ENCODE measurements at regions not wholly inside any gene's neighbourhood (a gene's known extent, or its start where the extent isn't known, plus 50 kb on each side); places are given as distances from the start of the nearest gene placed in this dataset.

- DNase-seq (ENCODE audit: low read depth), result no peak
- in situ Hi-C loops (cut with HindIII; ENCODE audit: low pct_unique_long_range_greater_than_20kb, low sequenced_read_pairs), result no loop called here
Observed at GRCh38 chr18:76689646-76690264, 132.6 kb upstream of the ZNF236 start.

- DNase-seq (ENCODE audit: low read depth), result no peak
- in situ Hi-C loops (cut with HindIII; ENCODE audit: low pct_unique_long_range_greater_than_20kb, low sequenced_read_pairs), result no loop called here
Observed at GRCh38 chr18:76688724-76689472, 133.5 kb upstream of the ZNF236 start.

DNA sequence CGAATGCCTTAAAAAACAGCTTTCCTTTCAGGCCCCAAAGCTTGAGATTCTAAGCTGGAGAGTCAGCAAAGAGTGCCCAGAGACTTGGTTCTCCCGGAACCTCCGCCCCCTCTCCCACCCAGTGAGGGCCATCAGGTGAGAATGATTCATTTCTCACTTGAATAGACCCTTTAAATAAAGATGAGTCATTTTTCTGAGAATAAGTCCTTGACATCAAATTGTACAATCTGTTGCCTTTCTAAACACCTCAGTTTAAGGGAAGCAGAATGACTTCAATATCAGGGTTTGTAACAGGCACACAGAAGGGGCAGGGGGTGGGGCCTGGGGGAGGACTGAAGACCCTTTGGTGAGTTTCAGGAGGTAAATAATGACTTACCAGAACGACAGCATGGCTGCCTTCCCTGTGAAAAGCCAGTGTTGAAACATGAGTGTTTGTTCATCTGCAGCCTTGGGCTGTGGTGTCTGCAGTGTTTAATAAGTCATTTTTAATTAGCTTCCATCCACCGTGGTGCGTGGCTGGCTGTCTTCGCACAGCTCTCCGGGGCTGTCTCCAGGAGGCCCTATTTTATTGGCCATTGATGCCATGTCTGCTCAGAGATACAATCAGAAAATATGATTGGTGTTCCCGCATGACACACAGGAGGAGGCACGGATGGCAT, 134.9 kb upstream of the ZNF236 start:
- peak; percentile 66 for DNase-seq (ENCODE audit: low read depth)
- in situ Hi-C loops (cut with HindIII; ENCODE audit: low pct_unique_long_range_greater_than_20kb, low sequenced_read_pairs), result no loop called here

DNA sequence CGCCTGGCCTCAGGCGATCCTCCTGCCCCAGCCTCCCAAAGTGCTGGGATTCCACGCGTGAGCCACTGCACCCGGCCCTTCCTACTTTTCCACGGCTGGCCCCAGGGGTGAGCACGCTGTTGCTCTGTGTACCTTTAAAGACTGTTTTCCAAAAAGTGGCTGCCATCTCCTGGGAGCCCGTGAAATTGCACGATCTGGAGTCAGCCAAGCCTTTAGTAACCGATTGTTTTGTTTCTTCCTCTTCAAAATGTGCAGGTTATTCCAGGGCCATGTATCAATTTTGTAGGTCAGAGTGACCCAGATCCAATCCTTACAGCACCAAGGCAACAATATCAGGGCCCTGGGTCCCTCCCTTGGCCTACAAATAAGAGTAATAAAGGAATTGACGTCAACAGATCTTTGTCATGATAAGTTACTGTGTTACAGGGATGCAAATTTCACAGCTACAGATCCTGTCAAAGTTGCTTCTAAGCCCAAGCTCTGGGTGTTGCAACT, 135.6 kb upstream of the ZNF236 start:
- peak; percentile 68 for DNase-seq (ENCODE audit: low read depth)
- in situ Hi-C loops (cut with HindIII; ENCODE audit: low pct_unique_long_range_greater_than_20kb, low sequenced_read_pairs), result no loop called here

GRCh38 chr18:76685860-76686259, 136.5 kb upstream of the ZNF236 start:
- in situ Hi-C loops (cut with HindIII; ENCODE audit: low pct_unique_long_range_greater_than_20kb, low sequenced_read_pairs), result no loop called here
- DNase-seq (ENCODE audit: low read depth), result no peak

- in situ Hi-C loops (cut with HindIII; ENCODE audit: low pct_unique_long_range_greater_than_20kb, low sequenced_read_pairs), result no loop called here
- no peak for DNase-seq (ENCODE audit: low read depth)
Observed at GRCh38 chr18:76685402-76685801, 137.0 kb upstream of the ZNF236 start.

DNA sequence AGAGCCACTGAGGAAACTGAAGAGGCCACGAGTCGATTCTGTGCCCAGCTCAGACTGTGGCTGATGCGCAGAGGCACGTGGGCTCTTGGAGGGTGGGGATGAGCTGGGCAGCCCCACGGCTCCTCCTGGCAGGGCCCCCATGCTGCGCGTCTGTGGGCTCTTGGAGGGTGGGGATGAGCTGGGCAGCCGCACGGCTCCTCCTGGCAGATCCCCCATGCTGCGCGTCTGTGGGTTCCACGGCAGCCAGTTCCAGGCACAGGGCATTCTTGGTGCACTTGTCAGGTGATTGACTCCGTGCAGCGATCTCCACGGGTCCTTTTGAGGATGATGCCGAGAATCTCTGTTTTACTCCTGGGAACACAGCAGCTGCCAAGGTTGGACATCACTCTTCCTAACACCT, 138.1 kb upstream of the ZNF236 start:
- DNase-seq (ENCODE audit: low read depth), result no peak
- in situ Hi-C loops (cut with HindIII; ENCODE audit: low pct_unique_long_range_greater_than_20kb, low sequenced_read_pairs), result no loop called here

DNA sequence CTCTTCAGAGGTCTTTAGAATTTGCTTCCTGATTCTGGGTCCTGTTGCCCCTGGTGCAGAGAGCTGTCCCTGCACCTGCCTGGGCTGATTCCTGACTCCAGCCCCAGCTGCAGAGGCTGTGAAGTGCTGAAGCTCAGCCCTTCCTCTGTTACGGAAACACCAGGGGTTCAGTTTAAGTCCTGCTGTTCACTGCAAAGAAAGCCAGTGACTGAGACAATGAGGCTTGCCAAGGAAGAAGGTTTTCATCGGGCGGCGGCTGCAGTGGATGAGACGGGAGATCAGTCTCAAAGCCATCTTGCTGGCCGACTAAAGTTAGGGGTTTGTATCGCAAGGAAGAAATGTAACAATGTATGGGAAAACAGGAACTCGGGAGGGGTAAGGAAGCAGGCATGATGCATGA, 142.4 kb upstream of the ZNF236 start:
- no peak for DNase-seq (ENCODE audit: low read depth)
- in situ Hi-C loops (cut with HindIII; ENCODE audit: low pct_unique_long_range_greater_than_20kb, low sequenced_read_pairs), result no loop called here

- DNase-seq (ENCODE audit: low read depth), result no peak
- in situ Hi-C loops (cut with HindIII; ENCODE audit: low pct_unique_long_range_greater_than_20kb, low sequenced_read_pairs), result no loop called here
Observed at GRCh38 chr18:76679259-76679658, 143.1 kb upstream of the ZNF236 start.

GRCh38 chr18:76678248-76678647, 144.1 kb upstream of the ZNF236 start:
- DNase-seq (ENCODE audit: low read depth), result no peak
- in situ Hi-C loops (cut with HindIII; ENCODE audit: low pct_unique_long_range_greater_than_20kb, low sequenced_read_pairs), result no loop called here

GRCh38 chr18:76674596-76674995, 147.8 kb upstream of the ZNF236 start:
- in situ Hi-C loops (cut with HindIII; ENCODE audit: low pct_unique_long_range_greater_than_20kb, low sequenced_read_pairs), result no loop called here
- no peak for DNase-seq (ENCODE audit: low read depth)

DNA sequence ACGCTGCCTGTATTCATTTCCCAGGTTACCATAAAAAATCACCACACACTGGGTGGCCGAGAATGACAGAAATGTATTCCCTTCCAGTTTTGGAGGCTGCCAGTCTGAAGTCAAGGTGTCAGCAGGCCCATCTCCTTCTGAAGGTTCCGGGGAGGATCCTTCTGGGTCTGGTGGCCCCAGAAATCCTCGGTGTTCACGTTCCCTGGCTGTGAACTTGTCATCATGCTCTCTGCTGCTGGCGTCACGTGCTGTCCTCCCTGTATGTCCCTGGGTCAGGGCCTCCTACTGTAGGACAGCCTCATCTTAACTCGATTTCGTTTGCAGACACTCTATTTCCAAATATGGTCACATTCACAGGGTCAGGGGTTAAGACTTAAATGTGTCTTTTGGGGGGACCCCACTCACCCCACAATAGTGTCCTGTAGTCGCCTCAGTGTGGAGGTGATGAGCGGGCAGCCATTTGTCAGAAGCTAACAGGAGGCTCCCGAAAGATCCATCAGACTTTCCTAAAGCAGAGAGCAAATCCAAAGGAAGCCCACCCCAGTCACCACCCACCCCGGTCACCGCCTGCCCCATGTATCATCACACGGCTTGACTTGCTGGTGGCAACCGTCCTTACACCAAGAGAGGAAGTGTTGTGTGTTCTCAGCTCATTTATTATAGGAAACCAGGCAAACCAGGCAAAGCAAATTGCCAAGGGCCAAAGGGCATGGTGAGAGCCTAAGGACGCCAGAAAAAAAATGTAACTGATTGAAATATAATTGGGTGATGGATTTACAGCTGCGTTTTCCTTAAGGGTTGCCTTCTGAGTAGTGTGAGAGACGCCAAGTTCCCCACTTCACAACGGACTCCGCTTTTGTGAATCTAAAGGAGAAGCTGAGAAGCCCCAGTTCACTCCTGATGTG, 148.8 kb upstream of the ZNF236 start:
- no peak for DNase-seq (ENCODE audit: low read depth)
- in situ Hi-C loops (cut with HindIII; ENCODE audit: low pct_unique_long_range_greater_than_20kb, low sequenced_read_pairs), result no loop called here

DNA sequence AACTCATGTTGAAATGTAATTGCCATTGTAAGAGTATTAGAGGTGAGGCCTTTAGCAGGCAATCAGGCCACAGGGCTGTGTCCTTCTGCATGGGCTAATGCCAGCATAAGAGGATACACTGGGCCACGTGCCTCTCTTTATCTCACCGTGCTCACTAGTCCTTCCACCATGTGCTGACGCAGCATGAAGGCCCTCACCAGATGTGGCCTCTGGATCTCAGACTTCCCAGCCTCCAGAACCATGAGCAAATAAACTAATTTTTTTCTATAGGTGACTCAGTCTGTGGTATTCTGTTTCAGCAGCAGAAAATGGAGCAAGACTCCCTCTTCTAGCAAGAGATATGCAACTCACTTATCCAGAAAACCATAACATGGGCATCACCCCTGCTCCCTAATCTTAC, 149.7 kb upstream of the ZNF236 start:
- in situ Hi-C loops (cut with HindIII; ENCODE audit: low pct_unique_long_range_greater_than_20kb, low sequenced_read_pairs), result no loop called here
- no peak for DNase-seq (ENCODE audit: low read depth)

GRCh38 chr18:76670564-76671288, 151.6 kb upstream of the ZNF236 start:
- in situ Hi-C loops (cut with HindIII; ENCODE audit: low pct_unique_long_range_greater_than_20kb, low sequenced_read_pairs), result no loop called here

DNA sequence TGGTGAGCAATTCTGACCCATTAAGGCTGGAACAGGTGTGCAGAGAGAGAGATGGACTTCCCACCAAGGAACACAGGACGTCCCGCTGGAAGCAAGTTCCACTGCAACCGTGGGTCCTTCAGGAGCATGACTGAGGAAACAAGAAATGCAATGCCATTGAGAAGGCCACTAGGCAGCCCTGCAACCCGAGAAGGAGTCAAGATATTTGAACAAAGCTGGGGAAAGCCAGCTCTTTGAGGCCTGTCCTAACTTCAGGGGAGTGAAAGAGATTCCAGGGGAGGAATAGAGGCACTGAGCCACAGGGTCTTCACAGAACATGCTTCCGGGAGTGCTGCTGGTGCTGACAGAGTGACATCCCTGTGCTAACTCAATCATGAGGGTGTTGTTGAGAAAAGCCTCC, 153.8 kb upstream of the ZNF236 start:
- DNase-seq (ENCODE audit: low read depth), result no peak
- in situ Hi-C loops (cut with HindIII; ENCODE audit: low pct_unique_long_range_greater_than_20kb, low sequenced_read_pairs), result no loop called here

More at GRCh38 chr18:76670564-76671288, 151.6 kb upstream of the ZNF236 start:
- DNase-seq (ENCODE audit: low read depth), result no peak

- in situ Hi-C loops (cut with HindIII; ENCODE audit: low pct_unique_long_range_greater_than_20kb, low sequenced_read_pairs), result no loop called here
Observed at GRCh38 chr18:76668119-76668518, 154.2 kb upstream of the ZNF236 start.

GRCh38 chr18:76667603-76668002, 154.8 kb upstream of the ZNF236 start:
- in situ Hi-C loops (cut with HindIII; ENCODE audit: low pct_unique_long_range_greater_than_20kb, low sequenced_read_pairs), result no loop called here
- no peak for DNase-seq (ENCODE audit: low read depth)

More at GRCh38 chr18:76668119-76668518, 154.2 kb upstream of the ZNF236 start:
- no peak for DNase-seq (ENCODE audit: low read depth)

- no peak for DNase-seq (ENCODE audit: low read depth)
- in situ Hi-C loops (cut with HindIII; ENCODE audit: low pct_unique_long_range_greater_than_20kb, low sequenced_read_pairs), result no loop called here
Observed at GRCh38 chr18:76662626-76663025, 159.7 kb upstream of the ZNF236 start.

Data from Caki2 (cell line).